HFF-Myc (cell line): ENCODE measurements at regions not wholly inside any gene's neighbourhood (a gene's known extent, or its start where the extent isn't known, plus 50 kb on each side); places are given as distances from the start of the nearest gene placed in this dataset.

Experiments
- DNase-seq: peaks from one replicate; pipeline ENCODE4 v3.0.0-alpha.2; 2011; ENCODE audit warnings: low read depth; ENCODE audit errors: extremely low read depth
- H3K4me3 ChIP-seq: replicated peaks from 2 replicates; pipeline ENCODE4 v1.5.1; 2011; ENCODE audit warnings: low read depth, mild to moderate bottlenecking, control low read depth, low read length
- TF ChIP-seq, protein P1 (sequence below): IDR thresholded peaks from 2 replicates; pipeline ENCODE4 v1.5.1; 2012; ENCODE audit warnings: mild to moderate bottlenecking, low read depth, low read length, control low read depth; ENCODE audit errors: missing control alignments

DNA sequence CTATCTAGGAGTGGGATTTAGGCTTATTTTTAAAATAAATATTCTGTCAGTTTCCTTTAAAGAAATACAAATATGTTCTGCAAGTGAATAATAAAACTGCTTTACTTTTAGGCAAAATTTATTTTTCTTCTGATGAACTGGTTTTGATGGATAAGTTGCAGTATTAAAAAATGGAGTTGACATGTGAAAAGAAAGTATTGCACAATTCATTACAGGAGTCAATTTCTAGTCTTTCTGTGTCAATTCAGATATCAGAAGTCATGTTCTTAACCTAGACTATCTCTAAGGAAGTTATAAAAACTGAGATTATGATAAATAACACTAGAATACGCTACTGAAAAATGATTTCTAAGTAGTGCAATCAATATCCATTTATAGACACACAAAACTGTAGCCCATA is 270.2 kb upstream of the TMPRSS15 start:
- TF ChIP-seq, protein P1, sequence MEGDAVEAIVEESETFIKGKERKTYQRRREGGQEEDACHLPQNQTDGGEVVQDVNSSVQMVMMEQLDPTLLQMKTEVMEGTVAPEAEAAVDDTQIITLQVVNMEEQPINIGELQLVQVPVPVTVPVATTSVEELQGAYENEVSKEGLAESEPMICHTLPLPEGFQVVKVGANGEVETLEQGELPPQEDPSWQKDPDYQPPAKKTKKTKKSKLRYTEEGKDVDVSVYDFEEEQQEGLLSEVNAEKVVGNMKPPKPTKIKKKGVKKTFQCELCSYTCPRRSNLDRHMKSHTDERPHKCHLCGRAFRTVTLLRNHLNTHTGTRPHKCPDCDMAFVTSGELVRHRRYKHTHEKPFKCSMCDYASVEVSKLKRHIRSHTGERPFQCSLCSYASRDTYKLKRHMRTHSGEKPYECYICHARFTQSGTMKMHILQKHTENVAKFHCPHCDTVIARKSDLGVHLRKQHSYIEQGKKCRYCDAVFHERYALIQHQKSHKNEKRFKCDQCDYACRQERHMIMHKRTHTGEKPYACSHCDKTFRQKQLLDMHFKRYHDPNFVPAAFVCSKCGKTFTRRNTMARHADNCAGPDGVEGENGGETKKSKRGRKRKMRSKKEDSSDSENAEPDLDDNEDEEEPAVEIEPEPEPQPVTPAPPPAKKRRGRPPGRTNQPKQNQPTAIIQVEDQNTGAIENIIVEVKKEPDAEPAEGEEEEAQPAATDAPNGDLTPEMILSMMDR: no peak
- H3K4me3 ChIP-seq: no peak overlapping the region
- no peak for DNase-seq

- TF ChIP-seq, protein P1: no peak
- H3K4me3 ChIP-seq: no peak overlapping the region
- no peak for DNase-seq
Measured at GRCh38 chr21:18677632-18678031, 274.0 kb upstream of the TMPRSS15 start.

- TF ChIP-seq, protein P1: no peak
- H3K4me3 ChIP-seq: no peak overlapping the region
- no peak for DNase-seq
Measured at GRCh38 chr21:18705971-18706370, 302.4 kb upstream of the TMPRSS15 start.

- no peak overlapping the region for H3K4me3 ChIP-seq
- no peak for DNase-seq
- TF ChIP-seq, protein P1: no peak
Measured at GRCh38 chr21:18711662-18712061, 308.1 kb upstream of the TMPRSS15 start.

GRCh38 chr21:18715606-18716005 is 312.0 kb upstream of the TMPRSS15 start:
- TF ChIP-seq, protein P1: no peak
- no peak overlapping the region for H3K4me3 ChIP-seq
- no peak for DNase-seq

- H3K4me3 ChIP-seq: no peak overlapping the region
- TF ChIP-seq, protein P1: no peak
- DNase-seq: no peak
Measured at GRCh38 chr21:18716578-18717138, 313.1 kb upstream of the TMPRSS15 start.

- TF ChIP-seq, protein P1: no peak
- no peak for DNase-seq
- H3K4me3 ChIP-seq: no peak overlapping the region
Measured at GRCh38 chr21:18722193-18722592, 318.6 kb upstream of the TMPRSS15 start.
